RCC 7860 (cell line): ENCODE measurements at regions not wholly inside any gene's neighbourhood (a gene's known extent, or its start where the extent isn't known, plus 50 kb on each side); places are given as distances from the start of the nearest gene placed in this dataset.
"Not testable (repeated sequence)": the region's sequence is repeated elsewhere in the genome, so short reads cannot be mapped to it uniquely, and the experiment has no call there.

Source experiments
- DNase-seq: peaks from one replicate; pipeline ENCODE4 v3.0.0-alpha.2; 2015; ENCODE audit warnings: low spot score
- FAIRE-seq: peaks from 2 replicates; lab custom pipeline; 2012; peaks lifted over from hg19 to GRCh38; lab: Jason Lieb, UNC

DNA sequence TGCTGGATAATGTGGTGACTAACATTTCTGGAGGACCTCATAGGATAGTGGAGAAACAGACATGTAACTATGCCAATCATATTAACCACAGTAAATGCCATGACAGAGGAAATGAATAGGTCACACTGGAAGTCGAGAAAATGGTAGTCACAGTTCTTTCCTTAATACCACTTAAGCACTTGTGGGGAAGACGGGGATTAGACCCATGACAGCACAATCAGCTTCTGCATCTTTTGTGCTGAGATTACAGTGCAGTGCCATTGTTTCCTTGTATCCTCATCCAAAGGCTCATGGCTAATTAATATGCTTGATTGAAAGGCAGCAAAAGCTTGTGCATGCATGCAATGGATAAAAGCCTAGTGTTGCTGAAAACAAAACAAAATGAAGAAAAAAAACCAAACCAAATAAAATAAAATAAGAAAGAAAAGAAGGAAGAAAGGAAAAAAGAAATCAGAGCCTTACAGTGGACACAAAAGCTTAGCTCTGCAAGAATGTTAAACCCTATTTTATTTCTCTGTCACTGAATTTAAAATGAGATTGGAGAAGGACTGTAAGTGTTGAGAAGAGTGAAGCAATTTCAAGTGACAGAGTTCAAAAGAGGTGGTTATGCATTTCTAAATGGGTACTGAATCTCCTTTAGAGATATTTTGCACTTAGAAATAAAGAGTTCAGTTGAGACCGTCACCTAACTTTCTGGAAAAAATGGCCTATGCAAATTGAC is 1011.9 kb downstream of the CDH8 start:
- FAIRE-seq (no peak), DNase-seq (no peak)

DNA sequence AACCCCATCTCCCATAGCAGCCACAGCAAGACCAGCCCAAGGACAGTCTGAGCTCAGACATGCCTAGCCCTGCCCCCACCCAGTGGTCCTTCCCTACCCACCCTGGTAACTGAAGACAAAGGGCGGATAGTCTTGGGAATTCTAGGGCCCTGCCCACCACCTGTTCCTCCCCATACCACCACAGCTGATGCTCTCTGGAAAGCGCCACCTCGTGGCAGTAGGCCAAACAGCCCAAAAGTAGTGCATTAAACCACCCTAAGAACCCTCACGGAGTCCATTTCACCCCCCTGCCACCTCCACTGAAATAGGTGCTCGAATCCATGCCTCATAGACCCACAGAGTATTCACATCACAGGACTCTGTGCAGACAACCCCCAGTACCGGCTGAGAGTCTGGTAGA is 1021.4 kb downstream of the CDH8 start:
- no peak for FAIRE-seq
- no peak for DNase-seq

DNA sequence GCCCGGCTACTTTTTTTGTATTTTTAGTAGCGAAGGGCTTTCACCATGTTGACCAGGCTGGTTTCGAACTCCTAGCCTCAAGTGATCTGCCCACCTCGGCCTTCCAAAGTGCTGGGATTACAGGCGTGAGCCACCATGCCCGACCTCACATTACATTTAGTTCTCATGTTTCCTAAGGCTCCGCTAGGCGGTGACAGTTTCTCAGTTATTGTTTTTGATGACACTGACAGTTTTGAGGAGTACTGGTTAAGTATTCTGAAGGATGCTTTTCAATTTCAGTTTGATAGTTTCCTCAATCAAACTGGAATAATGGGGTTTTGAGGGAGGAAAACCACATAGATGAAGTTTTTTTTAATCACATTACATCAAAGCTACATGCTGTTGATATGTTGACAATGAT is 1028.5 kb downstream of the CDH8 start:
- DNase-seq (no peak), FAIRE-seq (no peak)

DNA sequence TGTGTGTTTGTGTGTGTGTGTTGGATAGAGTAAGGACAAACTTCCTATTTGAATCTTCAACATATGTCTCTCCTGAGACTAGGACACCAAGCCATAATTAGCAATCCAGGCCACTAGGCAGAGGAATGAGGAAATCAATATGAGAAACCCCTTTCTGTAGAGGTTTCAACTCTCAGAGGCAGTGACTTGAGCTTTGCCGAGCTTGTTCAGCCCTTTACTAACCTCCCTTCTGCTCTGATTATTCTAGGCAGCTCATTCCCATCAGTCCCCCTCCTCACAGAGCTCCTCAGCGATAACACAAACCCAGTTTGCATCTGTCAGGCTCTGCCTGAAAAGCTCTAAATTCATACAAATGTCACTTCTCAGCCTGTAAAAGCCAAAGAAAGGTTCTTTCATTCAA is 1030.3 kb downstream of the CDH8 start:
- FAIRE-seq (no peak), DNase-seq (no peak)

DNA sequence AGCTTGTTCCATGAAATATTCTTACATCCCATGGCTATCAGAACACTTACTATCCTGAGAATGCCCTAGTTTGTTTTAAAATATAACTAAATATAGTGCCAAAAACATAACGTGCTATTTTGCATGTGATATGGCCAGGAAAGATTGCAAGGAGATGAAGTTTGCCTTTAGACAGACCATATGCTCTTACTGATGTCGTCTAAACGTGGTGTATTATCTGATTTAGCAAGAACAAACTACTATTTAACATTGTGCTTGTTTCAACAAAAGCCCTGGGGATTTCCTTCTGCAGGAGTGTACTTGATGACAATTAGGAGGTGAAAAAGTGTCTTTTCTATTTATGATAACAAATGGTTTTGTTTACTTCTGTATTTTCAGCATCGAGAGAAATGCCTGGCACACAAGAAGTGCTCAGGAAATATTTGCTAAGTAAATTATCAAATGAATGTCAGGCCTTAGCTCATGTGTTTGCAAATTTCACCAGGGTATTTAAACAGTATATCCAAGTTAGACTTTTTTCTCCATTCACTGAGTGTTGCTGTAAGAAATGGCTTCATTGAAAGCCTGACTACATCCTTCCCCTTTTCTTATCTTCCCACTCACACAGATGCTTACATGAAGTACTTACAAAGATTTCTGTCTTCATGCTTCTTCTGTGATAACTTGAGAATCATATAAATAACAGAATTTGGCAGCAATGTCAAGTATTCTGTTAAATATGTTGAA is 1033.6 kb downstream of the CDH8 start:
- DNase-seq (no peak), FAIRE-seq (no peak)

DNA sequence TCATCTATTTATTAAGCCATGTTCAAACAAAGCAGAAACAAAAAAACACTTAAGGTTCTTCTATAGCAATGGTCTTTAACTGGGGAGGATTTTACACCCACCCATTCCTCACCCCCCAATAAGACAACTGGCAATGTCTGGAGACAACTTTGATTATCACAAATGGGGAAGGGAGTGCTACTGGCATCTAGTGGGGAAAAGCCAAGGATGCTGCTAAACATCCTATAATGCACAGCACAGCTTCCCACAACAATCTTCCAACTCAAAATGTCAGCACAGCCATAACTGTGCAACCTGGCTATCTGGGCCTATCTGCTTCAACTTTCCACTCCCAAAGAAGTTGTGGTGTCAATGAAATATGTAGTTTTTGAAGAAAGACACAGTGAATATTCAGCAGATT is 1044.4 kb downstream of the CDH8 start:
- DNase-seq, result no peak
- FAIRE-seq, result no peak

DNA sequence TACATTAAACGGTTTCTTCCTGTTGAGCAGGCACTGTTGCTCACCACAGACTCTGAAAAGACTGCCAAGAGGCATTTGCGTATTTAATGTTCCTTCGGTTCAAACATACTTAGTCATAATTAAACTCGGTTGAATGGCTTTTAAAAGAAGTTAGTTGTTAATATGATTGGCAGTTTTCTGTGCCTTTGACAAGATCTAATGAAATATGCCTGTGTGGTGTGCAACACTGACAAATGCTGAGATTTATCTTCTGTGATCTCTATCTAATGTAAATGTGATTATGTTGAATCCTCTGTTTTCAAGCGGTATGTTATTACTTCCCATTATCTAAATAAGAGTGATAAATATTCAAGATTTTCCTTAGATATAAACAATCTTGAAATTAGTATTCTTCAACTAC is 1046.6 kb downstream of the CDH8 start:
- DNase-seq (no peak), FAIRE-seq (no peak)

DNA sequence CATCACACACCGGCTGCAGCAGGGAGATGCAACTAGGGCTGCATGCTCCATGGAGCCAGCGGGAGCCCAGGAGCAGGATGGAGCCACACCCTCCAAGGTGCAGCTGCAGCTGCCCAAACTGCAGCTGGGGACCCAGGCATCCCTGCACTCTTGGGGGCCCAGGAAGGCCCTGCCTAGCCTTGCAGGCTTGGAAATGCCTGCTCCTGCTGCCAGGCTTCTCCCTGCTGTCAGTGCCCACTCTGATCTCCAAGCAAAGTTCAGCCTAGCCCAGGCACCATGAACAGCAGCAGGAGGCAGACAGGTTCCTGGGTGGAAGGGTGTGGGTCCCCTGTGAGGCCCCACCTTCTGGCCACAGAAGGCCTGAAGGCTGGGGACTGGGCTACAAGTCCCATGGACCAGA is 1057.1 kb downstream of the CDH8 start:
- no peak for FAIRE-seq
- DNase-seq, result no peak

DNA sequence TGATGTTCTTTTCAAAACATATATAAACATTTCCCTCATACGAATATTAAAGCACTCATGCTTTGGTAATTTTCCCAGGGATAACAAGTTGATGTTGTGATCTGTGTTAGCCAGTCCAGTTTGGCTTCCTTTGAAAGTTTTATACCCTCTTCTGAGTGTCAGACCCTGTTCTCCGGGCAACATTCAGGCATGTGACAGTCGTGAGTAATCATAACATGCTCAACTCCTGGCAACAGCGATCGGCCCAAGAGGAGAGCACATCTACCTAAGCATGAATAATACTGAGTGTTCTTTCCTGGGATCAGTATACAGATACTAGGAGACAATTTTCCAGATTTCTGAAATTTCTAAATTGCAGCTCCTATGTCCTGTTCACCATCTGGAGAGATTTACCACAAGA is 1086.4 kb downstream of the CDH8 start:
- no peak for DNase-seq
- FAIRE-seq, result no peak

DNA sequence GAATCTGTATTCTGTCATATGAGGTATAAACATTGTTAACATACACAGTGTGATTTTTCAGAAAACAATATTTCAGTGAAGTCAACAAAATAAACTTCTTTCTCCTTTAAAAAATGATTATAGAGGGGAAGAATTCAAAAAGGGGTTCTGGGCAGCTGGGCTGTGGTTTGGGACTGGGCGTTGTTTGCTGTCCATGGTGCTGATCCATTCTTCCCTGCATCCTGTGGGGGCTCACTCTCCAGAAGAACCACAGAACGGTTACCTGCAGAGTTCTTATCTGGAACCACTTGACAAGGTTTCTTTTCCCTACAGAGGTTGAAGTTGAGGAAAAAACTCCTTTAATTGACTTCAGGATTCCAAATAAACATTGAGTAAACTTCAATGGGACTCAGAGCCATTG is 1091.0 kb downstream of the CDH8 start:
- FAIRE-seq (no peak), DNase-seq (no peak)

DNA sequence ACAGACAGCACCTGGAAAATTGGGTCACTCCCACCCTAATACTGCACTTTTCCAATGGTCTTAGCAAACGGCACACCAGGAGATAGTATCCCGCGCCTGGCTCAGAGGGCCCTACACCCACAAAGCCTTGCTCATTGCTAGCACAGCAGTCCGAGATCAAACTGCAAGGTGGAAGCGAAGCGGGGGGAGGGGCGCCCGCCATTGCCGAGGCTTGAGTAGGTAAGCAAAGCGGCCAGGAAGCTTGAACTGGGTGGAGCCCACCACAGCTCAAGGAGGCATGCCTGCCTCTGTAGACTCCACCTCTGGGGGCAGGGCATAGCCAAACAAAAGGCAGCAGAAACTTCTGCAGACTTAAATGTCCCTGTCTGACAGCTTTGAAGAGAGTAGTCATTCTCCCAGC is 1100.0 kb downstream of the CDH8 start:
- not testable (repeated sequence) for FAIRE-seq, DNase-seq

DNA sequence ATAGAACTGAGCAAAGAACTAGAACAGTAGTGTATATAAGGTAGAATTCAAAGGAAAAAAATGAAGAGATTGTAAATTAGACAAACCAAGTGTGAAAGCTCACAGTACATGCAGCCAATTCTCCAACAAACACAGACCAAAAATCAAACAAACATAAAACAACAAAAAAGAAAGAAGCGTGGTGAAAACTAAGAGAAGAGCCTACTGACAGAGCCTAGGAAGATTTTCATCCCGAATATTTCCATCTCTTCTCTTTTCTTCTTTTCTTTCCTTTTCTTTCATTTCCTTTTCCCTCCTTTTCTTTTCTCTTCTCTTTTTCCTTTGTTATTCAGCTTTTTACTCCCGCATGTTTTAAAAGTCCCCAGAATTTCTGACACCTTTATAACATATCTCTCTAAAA is 1103.6 kb downstream of the CDH8 start:
- no peak for FAIRE-seq
- DNase-seq, result no peak

DNA sequence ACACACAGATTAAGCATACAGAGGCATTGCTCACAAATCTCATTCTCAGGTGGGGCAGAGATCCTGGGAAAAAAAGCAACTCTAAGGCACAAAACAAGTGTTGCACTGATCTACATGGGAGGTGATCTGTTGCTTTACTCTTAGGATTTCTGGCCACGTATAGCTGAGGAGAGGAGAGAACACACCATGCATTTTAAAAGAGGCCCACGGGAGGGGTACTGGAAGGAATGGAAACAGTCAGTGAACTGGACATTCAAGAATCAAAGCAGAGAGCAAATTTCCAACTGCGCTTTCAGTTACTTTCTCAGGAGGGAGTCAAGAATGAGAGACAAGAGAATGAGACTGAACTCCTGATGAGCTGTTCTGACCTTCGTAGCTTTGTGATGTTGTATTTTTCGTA is 1105.9 kb downstream of the CDH8 start:
- no peak for DNase-seq
- no peak for FAIRE-seq

DNA sequence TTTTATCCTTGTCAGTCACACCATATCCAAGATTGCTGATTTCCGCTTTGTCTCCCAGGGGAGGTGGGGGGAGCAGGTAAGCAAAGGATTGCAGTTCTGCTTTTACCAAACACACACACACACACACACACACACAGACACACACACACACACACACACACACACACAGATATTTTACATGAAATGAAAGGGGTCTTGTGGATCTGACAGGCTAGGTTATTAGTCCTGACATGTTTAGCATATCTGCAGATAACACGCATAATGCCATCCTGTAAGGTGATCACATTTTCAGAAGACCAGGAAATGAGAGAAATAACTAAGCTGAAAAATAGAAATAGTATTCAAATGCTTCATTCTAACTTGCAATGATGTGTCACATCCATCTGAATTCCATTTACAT is 1113.3 kb downstream of the CDH8 start:
- no peak for DNase-seq
- FAIRE-seq, result no peak

DNA sequence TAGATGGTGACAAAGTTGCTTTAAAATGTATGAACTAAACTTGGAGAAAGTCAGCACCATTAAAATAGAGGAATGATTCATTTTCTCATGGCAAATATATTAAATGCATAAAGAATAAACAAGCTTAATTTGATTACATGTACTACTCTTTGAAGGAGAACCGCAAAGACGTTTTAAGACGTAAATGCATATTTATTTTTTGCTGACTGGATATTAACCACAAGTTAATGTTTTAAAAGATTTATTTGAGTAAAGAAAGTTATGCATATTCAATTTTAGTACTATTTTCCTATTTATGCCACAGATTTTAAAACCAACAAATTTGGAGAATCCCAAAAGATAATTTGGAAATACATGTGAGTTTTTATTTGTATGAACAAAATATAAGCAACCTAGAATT is 1121.9 kb downstream of the CDH8 start:
- FAIRE-seq (no peak), DNase-seq (no peak)

DNA sequence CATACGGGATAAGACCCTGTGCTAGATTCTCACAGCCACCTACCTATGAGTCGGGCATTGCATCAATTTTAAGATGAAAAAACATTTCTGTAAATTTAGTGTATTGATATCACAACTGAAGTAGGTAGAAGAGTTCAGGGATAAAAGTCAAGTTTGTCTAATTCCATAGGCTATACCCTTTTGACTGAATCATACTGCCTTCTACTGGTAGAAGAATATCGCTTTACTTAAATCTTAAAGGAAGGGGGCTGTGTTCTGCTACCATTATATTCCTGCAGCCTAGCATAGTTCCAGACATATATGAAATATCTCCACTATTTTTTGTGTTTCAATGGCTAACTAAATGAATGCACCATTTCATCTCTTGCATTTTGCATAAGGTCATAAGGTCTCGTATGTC is 1128.6 kb downstream of the CDH8 start:
- FAIRE-seq, result no peak

DNA sequence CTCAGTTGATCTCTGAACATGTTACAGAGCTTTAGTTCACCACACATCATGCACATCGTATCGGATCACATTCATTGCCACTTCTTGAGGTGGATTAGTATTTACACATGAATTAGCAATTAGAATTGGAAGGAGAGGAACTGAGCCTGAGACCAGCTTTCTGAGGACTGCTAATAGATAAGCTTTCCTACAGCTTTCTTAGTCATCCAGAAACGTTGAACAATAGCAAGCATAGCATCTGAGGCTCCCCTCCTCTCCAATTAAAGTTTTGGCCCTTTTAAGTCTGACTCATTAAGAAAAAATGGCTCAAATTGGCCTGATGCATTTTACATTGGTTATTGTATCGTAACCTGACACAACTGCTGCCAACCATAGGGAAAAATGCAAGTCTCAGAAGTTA is 1130.4 kb downstream of the CDH8 start:
- FAIRE-seq, result no peak
- no peak for DNase-seq

More for the DNA sequence above, 1128.6 kb downstream of the CDH8 start:
- no peak for DNase-seq

DNA sequence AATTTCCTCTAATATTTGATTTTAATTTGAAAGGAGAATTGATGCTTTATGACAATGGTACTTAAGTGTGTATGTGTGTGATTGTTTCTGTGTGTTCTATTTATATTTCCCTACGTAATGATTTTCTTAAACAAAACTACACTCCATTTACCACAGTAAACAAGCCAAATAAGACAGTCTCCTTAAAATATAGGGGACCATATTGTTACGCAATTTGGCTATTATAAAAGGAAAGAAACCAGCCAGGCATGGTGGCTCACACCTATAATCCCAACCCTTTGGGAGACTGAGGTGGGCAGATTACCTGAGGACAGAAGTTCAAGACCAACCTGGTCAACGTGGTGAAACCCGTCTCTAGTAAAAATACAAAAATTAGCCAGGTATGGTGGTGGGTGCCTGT is 1134.1 kb downstream of the CDH8 start:
- FAIRE-seq (no peak), DNase-seq (no peak)

DNA sequence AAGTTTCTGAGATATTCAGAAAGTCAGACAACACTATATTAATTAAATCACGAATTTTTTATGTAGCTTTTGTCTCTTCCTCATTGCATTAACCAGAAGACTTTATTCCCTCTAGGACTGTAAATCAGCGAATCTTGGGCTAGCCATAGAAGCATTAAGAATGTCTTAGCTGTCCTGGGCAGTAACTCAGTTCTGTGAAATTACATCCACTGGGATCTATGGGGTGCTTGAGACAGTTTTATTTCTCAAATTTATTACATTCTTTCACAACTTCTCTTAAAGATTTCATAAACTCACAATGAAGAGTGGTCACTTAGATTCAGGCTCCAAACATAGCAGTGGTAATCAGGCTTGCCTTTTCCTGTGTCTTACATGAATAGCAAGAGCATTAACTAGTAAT is 1153.4 kb downstream of the CDH8 start:
- DNase-seq (no peak), FAIRE-seq (no peak)

DNA sequence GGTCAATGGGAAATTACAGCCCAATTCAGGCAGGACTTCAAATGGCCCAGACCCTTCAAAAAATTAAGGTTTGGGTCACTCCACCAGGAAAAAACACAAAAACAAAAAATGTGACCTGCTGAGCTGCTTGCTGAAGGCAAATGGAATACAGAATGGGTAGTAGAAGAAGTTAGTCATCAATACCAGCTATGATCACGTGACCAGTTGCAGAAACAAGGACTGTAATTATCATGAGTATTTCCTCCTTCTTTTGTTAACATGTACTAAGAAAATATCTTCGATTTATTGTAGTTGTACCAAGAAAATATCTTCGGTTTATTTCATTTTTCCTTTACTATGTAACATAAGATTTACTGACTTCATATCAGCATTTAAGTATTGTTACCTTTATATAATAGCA is 1183.6 kb downstream of the CDH8 start:
- DNase-seq (no peak), FAIRE-seq (no peak)

DNA sequence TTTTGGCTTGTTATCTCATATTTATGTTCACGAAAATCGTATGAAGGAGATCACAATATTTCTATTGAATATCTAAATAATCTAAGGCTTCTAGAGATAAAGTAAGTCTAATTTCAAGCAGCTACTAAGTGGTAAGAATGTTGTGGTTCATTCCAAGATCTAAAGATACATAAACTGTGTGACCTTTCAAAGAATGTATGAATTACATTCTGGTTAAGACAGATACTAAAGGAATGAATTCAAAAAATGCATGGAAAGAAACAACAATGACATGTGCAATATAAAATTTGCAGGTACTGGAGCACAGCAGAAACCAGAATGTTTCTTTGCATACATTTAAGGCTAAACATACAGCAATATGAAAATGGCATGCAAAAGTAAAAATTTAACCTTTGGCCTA is 1214.6 kb downstream of the CDH8 start:
- DNase-seq (no peak), FAIRE-seq (no peak)

DNA sequence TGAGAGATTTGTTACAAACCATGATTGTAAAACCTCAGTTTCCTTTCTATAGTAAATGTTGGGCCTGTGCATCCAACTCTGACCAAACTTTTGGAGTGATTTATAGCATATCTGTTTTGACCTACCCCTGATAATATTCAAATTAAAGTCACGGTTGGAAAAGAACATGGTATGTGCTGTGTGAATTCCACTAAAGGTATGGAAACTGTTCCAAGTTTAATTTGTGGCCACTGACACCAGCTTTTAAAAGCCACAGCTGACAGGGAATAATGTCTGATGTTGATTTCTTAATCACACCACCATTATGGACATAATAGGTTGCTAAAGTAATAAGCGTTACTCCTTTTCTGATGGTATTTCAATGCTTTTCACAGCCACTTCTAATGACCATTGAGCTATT is 1215.9 kb downstream of the CDH8 start:
- no peak for FAIRE-seq
- no peak for DNase-seq

DNA sequence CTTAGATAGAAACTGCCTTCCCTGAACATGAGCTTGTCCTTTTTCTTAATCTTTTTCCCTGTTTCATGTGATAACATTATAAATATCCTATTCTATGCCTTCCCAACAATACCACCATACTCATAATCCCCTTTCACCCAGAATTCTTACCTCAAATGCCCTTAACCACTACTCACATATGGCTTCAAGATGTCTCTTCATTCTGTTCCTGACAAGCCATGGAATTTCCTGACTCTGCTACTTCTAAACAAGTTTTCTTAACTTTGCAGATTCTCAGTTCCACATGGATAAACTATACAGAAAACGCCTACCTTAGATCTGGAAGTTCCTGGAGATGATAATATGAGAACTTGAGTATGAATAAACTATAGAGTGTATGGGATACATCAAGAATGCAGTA is 1217.8 kb downstream of the CDH8 start:
- FAIRE-seq, result no peak
- DNase-seq, result no peak
